ENCODE measurements at regions not wholly inside any gene's neighbourhood (a gene's known extent, or its start where the extent isn't known, plus 50 kb on each side); places are given as distances from the start of the nearest gene placed in this dataset.

DNA sequence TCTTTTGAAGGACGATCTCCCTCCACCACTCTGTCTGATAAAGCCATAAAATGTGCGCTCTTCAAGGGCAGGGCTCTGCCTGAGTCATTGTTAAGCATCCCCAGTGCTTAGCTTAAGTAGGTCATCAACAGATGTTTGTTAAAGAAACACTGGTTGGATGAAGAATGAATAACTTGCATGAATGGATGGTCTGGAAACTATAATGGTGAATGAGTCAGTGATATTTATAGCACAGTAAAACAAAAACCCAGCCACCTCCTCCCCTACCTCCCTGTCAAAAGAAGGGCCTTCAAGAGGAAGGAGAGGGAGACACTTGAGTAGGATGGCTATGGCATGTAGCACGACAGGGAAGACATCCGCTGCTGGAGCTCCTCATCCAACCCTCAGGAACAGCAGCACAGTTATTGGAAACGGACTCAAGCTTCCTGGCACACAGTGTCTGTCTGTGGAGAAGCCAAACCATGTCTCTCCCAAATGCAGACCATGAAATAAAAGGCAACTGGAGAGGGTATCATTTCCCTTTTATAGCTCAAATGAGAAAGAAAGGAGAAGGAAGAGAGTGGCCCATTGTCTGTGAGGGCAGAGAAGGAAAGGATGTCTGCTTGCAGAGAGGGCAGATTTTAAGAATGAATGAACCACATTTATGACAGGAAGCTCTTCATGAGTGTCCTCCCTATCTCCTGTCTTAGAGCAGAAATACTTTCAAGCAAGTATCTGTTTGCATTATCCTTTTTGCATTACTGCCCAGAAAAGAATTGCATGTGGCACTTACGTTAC is 183.5 kb upstream of the UBL3 start:
- WGBS, 2 experiments (ENCODE audit: insufficient coverage in 2 of 2) = 86 to 92% methylated on average over 3 to 6 of the region's 6 CpGs
- Histone ChIP-seq H3K27ac (ENCODE audit: low read depth, low read length, severe bottlenecking) (peak overlapping the region; percentile 46), H3K4me1 (ENCODE audit: control insufficient read depth, insufficient read depth, low read length, poor library complexity, severe bottlenecking) (peaks cover 27% of the 10 kb centered on the region)

DNA sequence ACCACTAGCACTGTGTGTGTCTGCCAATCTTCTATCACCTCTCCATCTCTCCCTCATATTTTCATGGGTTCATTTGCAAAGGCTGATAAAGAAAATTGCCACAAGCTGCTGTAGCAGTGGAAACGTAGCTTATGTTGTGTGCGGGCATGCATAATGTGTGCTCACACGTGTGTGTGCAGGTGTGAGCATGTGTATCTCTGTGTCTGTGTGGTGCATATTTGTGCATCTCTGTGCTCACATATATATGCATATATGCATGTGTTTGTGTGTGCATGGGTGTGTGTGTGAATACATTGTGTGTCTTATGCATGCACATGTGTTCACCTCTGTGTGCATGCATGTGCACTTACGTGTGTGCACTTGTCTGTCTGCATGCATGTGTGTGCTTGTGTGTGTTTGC is 181.8 kb upstream of the UBL3 start:
- 94% methylated on average over 3 to 4 of the region's 4 CpGs for WGBS, 2 experiments (ENCODE audit: insufficient coverage in 2 of 2)
- H3K4me1 ChIP-seq (ENCODE audit: control insufficient read depth, insufficient read depth, low read length, poor library complexity, severe bottlenecking) = peaks cover 20% of the 10 kb centered on the region
- H3K9me3 ChIP-seq (ENCODE audit: control insufficient read depth, low read length) = no peaks in the 10 kb centered on the region
- no peaks in the 10 kb centered on the region for H3K36me3 ChIP-seq (ENCODE audit: control insufficient read depth, insufficient read depth, low read length)
- no peak overlapping the region for H3K4me3 ChIP-seq (ENCODE audit: extremely low read depth, insufficient read depth, low read length, poor library complexity, severe bottlenecking)
- no peak overlapping the region for H3K27ac ChIP-seq (ENCODE audit: low read depth, low read length, severe bottlenecking)

More for the DNA sequence above, 183.5 kb upstream of the UBL3 start:
- Histone ChIP-seq H3K9me3 (ENCODE audit: control insufficient read depth, low read length) (no peaks in the 10 kb centered on the region), H3K4me3 (ENCODE audit: extremely low read depth, insufficient read depth, low read length, poor library complexity, severe bottlenecking) (no peak overlapping the region), H3K36me3 (ENCODE audit: control insufficient read depth, insufficient read depth, low read length) (no peaks in the 10 kb centered on the region)

DNA sequence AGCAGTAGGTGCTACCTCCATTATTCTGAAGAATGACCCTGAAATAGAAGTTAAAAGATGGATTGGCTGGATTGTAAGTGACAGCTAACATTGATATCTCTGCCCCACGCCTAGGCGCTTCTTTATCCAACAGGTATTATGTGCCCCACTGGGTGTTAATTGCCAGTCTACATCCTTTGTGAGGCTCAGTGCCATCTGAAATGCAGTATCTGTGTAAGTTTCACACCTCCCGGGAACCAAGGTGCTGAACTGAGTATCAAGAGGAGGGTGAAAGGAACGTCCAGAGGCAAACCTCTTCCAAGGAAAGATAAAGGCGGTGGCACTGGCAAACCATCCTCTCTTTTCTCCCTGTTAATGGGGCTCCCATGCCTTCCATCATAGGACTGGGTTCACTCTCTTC is 181.1 kb upstream of the UBL3 start:
- WGBS, 2 experiments (ENCODE audit: insufficient coverage in 2 of 2) = 80 to 89% methylated on average over 5 of the region's 5 CpGs
- no peak overlapping the region for H3K4me3 ChIP-seq (ENCODE audit: extremely low read depth, insufficient read depth, low read length, poor library complexity, severe bottlenecking)
- no peak overlapping the region for H3K27ac ChIP-seq (ENCODE audit: low read depth, low read length, severe bottlenecking)
- H3K4me1 ChIP-seq (ENCODE audit: control insufficient read depth, insufficient read depth, low read length, poor library complexity, severe bottlenecking) = peaks cover 20% of the 10 kb centered on the region
- H3K36me3 ChIP-seq (ENCODE audit: control insufficient read depth, insufficient read depth, low read length) = no peaks in the 10 kb centered on the region
- no peaks in the 10 kb centered on the region for H3K9me3 ChIP-seq (ENCODE audit: control insufficient read depth, low read length)

DNA sequence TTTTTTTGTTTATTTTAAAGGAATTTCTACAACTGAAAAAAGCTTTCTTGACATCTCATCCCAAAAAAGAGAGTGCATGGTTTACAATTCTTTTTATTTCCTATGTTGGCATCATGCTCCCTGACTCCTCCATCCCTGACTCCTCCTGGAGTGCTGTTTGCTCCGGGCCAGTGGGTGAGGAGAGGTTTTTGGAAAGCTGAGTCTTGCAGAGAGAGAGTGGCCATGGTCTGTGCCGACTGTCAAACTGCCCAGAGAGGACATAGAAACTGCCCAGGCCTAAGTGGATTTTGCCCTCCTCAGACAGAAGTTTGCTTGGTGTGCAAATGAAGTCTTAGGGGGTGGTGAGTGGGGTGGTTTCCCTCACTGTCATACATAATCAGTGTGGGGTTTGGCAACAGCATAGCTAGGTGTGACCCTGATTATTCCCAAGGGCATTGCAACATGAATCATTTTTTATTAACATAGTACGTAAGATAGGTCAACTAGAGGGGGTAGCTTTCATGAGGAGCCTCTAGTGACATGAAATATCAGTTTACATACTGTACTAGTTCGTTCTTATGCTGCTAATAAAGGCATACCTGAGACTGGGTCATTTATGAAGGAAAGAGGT is 179.8 kb upstream of the UBL3 start:
- no peaks in the 10 kb centered on the region for H3K36me3 ChIP-seq (ENCODE audit: control insufficient read depth, insufficient read depth, low read length)
- H3K27ac ChIP-seq (ENCODE audit: low read depth, low read length, severe bottlenecking) = no peak overlapping the region
- H3K4me3 ChIP-seq (ENCODE audit: extremely low read depth, insufficient read depth, low read length, poor library complexity, severe bottlenecking) = no peak overlapping the region
- no peaks in the 10 kb centered on the region for H3K9me3 ChIP-seq (ENCODE audit: control insufficient read depth, low read length)
- H3K4me1 ChIP-seq (ENCODE audit: control insufficient read depth, insufficient read depth, low read length, poor library complexity, severe bottlenecking) = peaks cover 20% of the 10 kb centered on the region
- 81 to 100% methylated on average over 1 to 2 of the region's 4 CpGs for WGBS, 2 experiments (ENCODE audit: insufficient coverage in 2 of 2)

DNA sequence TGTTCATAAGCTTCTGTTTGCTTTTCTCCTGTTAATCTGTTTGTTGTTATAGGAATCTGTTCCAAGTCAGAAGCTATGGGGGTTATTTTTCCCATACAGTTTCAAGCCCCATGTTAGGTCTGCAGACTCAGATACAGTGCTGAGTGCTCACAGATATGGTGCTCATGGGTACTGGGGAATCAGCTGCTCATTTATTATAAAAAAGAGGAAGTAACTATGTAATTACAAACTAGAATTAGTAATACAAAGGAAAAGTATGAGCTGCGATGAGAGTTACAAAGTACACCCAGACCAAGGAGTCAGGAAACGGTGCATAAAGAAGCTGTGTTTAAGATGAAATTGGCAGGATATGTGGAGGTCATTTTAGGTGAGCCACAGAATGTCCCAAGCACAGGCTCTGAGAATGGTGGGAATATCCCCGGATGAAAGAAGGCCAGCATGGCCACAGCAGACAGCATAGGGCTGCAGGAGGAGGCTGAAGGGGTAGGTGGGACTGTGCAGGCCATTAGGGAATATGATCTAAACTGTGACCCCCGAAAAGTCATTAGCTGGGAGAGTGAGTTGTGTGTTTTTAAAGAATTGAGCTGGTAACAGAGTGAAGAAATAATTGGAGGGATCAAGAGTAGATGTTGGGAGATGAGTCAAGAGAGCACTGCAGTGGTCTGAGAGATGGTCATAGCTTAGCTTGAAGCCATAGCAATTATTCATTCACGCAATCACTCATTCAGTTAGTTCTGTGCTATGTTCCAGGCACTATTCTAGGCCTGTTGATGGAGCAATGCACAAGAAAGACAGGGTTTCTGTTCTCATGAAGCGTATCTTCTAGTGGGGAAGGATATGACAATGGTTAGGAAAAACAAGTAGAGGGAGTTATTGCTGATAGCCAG is 177.4 kb upstream of the UBL3 start:
- Histone ChIP-seq H3K36me3 (ENCODE audit: control insufficient read depth, insufficient read depth, low read length) (no peaks in the 10 kb centered on the region), H3K4me1 (ENCODE audit: control insufficient read depth, insufficient read depth, low read length, poor library complexity, severe bottlenecking) (peaks cover 2% of the 10 kb centered on the region), H3K27ac (ENCODE audit: low read depth, low read length, severe bottlenecking) (no peak overlapping the region), H3K4me3 (ENCODE audit: extremely low read depth, insufficient read depth, low read length, poor library complexity, severe bottlenecking) (no peak overlapping the region), H3K9me3 (ENCODE audit: control insufficient read depth, low read length) (no peaks in the 10 kb centered on the region)
- 88 to 95% methylated on average over 6 of the region's 6 CpGs for WGBS, 2 experiments (ENCODE audit: insufficient coverage in 2 of 2)

DNA sequence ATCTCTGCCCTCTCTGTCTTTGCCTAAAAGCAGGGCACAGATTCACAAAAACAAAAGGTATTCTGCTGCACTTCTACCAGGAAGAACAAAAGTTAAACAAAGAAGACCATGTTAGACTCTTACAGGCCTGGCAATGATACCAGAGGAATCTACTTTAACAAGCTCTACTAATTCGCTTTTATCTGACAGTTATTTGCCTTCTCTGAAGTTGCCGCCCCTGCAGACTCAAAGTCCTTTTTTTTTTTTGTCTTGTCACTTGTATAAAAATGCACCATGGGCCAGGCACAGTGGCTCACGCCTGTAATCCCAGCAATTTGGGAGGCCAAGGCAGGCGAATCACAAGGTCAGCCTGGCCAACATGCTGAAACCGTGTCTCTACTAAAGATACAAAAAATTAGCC is 176.5 kb upstream of the UBL3 start:
- H3K4me1 ChIP-seq (ENCODE audit: control insufficient read depth, insufficient read depth, low read length, poor library complexity, severe bottlenecking) = no peaks in the 10 kb centered on the region
- no peak overlapping the region for H3K4me3 ChIP-seq (ENCODE audit: extremely low read depth, insufficient read depth, low read length, poor library complexity, severe bottlenecking)
- 86 to 100% methylated on average over 4 to 5 of the region's 5 CpGs for WGBS, 2 experiments (ENCODE audit: insufficient coverage in 2 of 2)

DNA sequence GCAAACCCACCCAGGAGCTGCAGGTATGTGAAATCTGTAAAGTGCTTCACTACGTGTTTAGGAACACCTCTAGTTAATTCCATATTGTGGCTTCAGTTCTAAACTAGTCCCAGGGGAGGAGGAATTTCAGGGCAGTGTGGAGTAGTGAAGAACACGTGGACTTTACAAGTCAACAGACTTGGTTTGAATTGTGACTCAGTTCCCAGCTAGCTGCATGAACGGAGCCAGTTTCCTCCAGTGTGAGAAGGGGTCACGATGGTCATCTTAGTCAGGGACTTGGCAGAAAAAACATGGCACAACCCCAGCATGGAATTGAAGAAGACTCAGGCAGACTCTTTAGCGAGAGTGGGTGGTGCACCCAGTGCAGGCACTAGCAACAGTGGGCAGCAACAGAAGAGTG is 175.7 kb upstream of the UBL3 start:
- Histone ChIP-seq H3K9me3 (ENCODE audit: control insufficient read depth, low read length) (no peaks in the 10 kb centered on the region), H3K27ac (ENCODE audit: low read depth, low read length, severe bottlenecking) (no peak overlapping the region), H3K4me3 (ENCODE audit: extremely low read depth, insufficient read depth, low read length, poor library complexity, severe bottlenecking) (no peak overlapping the region), H3K4me1 (ENCODE audit: control insufficient read depth, insufficient read depth, low read length, poor library complexity, severe bottlenecking) (no peaks in the 10 kb centered on the region), H3K36me3 (ENCODE audit: control insufficient read depth, insufficient read depth, low read length) (no peaks in the 10 kb centered on the region)
- WGBS, 2 experiments (ENCODE audit: insufficient coverage in 2 of 2) = 90 to 96% methylated on average over 4 to 5 of the region's 5 CpGs

More for the DNA sequence above, 176.5 kb upstream of the UBL3 start:
- no peaks in the 10 kb centered on the region for H3K36me3 ChIP-seq (ENCODE audit: control insufficient read depth, insufficient read depth, low read length)
- H3K27ac ChIP-seq (ENCODE audit: low read depth, low read length, severe bottlenecking) = no peak overlapping the region
- no peaks in the 10 kb centered on the region for H3K9me3 ChIP-seq (ENCODE audit: control insufficient read depth, low read length)

DNA sequence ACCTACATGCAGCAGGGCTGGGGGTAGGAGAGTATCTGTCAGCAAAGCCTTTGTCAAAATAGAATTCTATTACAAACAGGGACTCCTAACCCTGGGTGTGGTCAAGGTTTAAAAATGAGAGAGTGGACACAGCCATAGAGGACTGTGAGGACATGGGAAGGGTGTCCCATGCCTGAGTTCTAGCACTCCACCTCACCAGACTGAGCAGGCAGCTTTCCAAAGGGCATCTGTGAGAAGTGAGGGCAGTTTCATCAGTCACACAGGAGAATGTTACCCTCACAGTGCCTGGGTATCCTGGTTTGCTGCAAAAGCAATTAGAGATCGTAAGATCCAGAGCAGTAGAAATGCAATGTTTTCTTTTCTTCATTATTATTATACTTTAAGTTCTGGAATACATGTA is 174.9 kb upstream of the UBL3 start:
- no CpG with 5 or more reads among the region's 1 CpG for WGBS, 2 experiments (ENCODE audit: insufficient coverage in 2 of 2)
- no peaks in the 10 kb centered on the region for H3K36me3 ChIP-seq (ENCODE audit: control insufficient read depth, insufficient read depth, low read length)
- no peak overlapping the region for H3K27ac ChIP-seq (ENCODE audit: low read depth, low read length, severe bottlenecking)
- peaks cover under 1% of the 10 kb centered on the region for H3K4me1 ChIP-seq (ENCODE audit: control insufficient read depth, insufficient read depth, low read length, poor library complexity, severe bottlenecking)
- H3K9me3 ChIP-seq (ENCODE audit: control insufficient read depth, low read length) = no peaks in the 10 kb centered on the region
- no peak overlapping the region for H3K4me3 ChIP-seq (ENCODE audit: extremely low read depth, insufficient read depth, low read length, poor library complexity, severe bottlenecking)

DNA sequence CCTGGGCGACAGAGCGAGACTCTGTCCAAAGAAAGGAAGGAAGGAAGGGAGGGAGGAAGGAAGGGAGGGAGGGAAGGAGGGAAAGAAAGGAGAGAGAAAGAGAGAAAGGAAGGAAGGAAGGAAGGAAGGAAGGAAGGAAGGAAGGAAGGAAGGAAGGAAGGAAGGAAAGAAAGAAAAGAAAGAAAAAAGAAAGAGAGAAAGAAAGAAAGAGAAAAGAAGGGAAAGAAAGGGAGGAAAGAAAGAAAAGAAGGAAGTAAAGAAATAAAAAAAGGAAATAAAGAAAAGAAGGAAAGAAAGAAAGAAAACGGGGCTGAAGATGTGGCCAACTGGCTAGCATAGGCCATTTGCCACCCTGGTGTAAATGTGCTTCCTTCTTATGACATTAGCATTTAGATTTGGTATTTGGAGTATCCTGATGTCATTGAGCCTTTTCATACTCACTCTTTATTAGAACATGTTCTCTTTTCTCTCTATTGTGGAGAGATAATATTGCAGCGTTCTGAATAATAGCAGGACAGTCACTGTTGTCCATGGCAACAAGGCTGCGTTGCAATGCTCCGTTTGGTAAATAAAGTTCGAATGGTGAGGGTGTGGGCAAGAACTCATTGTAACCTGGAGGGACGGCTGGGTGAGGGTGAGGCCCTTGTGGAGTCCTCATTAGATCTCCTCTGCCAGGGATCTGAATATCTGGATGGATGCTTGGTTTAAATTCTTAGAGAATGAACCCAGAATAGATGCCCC is 173.9 kb upstream of the UBL3 start:
- no peak overlapping the region for H3K4me3 ChIP-seq (ENCODE audit: extremely low read depth, insufficient read depth, low read length, poor library complexity, severe bottlenecking)
- 93 to 94% methylated on average over 5 to 7 of the region's 8 CpGs for WGBS, 2 experiments (ENCODE audit: insufficient coverage in 2 of 2)
- H3K36me3 ChIP-seq (ENCODE audit: control insufficient read depth, insufficient read depth, low read length) = no peaks in the 10 kb centered on the region
- no peaks in the 10 kb centered on the region for H3K9me3 ChIP-seq (ENCODE audit: control insufficient read depth, low read length)
- H3K27ac ChIP-seq (ENCODE audit: low read depth, low read length, severe bottlenecking) = no peak overlapping the region
- peaks cover 5% of the 10 kb centered on the region for H3K4me1 ChIP-seq (ENCODE audit: control insufficient read depth, insufficient read depth, low read length, poor library complexity, severe bottlenecking)

DNA sequence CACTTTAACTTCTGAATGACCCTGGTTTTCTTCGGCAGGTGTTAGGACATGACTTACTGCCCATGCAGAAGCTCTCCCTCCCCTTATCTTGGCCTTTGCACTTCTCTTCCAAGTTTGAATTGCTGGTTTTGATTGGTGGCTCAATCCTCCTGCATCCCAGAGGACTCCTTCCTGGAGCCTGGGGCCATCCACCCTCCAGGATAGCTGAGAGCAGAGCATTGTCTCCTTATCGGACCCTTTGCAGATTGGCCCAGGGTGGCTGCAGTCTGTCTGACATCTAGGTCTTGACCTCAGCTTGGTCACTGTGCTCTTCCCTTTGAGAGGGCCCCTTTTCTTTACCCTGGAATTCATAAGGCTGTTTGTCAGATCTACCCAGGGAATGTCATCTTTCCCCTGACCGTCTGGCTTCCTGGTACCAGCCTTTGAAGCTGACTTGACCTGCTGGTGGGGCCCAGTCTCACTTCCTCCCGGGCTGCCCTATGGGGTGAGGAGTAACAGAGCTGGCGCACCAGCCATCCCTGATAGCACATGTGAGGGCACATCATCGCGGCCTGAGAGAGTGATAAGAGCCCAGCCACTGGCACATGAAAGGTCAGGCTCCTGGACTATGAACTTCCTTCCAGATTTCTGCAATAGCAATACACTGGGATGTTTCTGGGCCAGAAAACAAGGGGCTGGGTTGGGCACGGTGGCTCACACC is 172.9 kb upstream of the UBL3 start:
- H3K36me3 ChIP-seq (ENCODE audit: control insufficient read depth, insufficient read depth, low read length) = no peaks in the 10 kb centered on the region
- WGBS, 2 experiments (ENCODE audit: insufficient coverage in 2 of 2) = 93 to 95% methylated on average over 6 to 8 of the region's 8 CpGs
- H3K27ac ChIP-seq (ENCODE audit: low read depth, low read length, severe bottlenecking) = no peak overlapping the region
- H3K4me3 ChIP-seq (ENCODE audit: extremely low read depth, insufficient read depth, low read length, poor library complexity, severe bottlenecking) = no peak overlapping the region
- no peaks in the 10 kb centered on the region for H3K9me3 ChIP-seq (ENCODE audit: control insufficient read depth, low read length)
- H3K4me1 ChIP-seq (ENCODE audit: control insufficient read depth, insufficient read depth, low read length, poor library complexity, severe bottlenecking) = peaks cover 5% of the 10 kb centered on the region
